ENCODE measurements at regions not wholly inside any gene's neighbourhood (a gene's known extent, or its start where the extent isn't known, plus 50 kb on each side); places are given as distances from the start of the nearest gene placed in this dataset.
"Not testable (repeated sequence)": the region's sequence is repeated elsewhere in the genome, so short reads cannot be mapped to it uniquely, and the experiment has no call there.

DNA sequence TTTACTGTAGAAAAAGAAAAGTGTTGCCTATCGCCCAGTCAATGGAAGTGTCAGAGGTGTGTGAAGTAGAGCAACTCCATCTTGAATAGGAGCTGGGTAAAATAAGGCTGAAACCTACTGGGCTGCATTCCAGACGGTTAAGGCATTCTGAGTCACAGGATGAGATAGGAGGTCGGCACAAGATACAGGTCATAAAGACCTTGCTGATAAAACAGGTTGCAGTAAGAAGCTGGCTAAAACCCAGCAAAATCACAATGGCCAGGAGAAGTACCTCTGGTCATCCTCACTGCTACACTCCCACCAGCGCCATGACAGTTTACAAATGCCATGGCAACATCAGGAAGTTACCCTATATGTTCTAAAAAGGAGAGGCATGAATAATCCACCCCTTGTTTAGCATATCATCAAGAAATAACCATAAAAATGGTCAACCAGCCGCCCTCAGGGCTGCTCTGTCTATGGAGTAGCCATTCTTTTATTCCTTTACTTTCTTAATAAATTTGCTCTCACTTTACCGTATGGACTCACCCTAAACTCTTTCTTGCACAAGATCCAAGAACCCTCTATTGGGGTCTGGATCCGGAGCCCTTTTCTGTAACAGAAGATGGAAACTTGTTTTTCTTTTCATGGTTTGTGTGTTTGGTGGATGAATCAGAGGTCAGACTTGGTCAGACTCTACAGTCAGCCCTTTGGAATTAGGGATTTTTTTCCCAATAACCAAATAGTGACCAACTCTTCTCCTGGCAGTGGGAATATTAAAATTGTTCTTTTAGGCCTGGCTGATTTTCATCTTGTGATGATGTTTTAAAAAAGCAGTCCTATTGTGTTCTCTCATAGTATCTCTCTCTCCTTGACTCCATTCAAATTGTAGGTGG lies 252.9 kb upstream of the ACTBL2 start:
- intact Hi-C loops (cut with DNase I); DNase-seq (ENCODE audit: low spot score): not testable (repeated sequence)

- intact Hi-C loops (cut with DNase I), result no loop called here
- DNase-seq (ENCODE audit: low spot score), result no peak
Measured at GRCh38 chr5:57734296-57734695, 251.7 kb upstream of the ACTBL2 start.

GRCh38 chr5:57727591-57727990 lies 245.0 kb upstream of the ACTBL2 start:
- intact Hi-C loops (cut with DNase I), result no loop called here

GRCh38 chr5:57725658-57726504 lies 243.3 kb upstream of the ACTBL2 start:
- DNase-seq (ENCODE audit: low spot score), result no peak
- intact Hi-C loops (cut with DNase I), result no loop called here

More at GRCh38 chr5:57727591-57727990, 245.0 kb upstream of the ACTBL2 start:
- no peak for DNase-seq (ENCODE audit: low spot score)

- intact Hi-C loops (cut with DNase I), result no loop called here
- no peak for DNase-seq (ENCODE audit: low spot score)
Measured at GRCh38 chr5:57724836-57725235, 242.2 kb upstream of the ACTBL2 start.

DNA sequence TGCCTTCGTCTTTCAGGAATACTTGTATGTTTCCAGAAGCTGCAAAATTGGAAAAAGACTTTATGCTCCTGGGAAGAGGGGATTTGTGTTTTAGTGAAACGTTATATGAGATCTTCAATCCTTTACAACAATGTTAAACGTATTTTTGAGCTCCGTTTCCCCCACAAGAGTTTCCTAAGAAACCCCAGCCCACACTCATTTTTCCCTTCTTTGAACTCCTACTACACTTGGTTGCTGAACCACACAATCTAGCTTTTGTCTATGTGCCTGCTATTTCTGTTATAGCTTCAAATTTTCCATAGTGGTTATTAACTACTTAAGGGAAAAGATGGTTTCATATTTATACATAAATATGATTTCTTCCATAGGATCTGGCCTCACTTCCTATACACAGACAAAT lies 238.6 kb upstream of the ACTBL2 start:
- no peak for DNase-seq (ENCODE audit: low spot score)
- intact Hi-C loops (cut with DNase I), result no loop called here

DNA sequence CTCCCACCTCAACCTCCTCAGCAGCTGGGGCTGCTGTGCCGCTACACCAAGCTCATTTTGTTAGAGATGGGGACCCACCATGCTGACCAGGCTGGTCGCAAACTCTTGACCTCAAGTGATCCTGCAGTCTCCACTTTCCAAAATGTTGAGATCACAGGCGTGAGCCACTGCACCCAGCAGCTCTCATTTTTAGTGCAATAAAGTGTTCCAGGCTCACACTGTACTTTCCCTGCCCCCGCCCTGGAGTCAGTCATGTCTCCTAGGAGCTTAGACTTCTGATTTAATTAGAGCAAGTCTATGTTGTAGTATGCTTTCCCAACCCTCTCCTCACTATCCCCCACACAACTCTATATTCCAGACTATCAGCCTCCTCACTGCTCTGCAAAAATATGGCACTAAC lies 238.0 kb upstream of the ACTBL2 start:
- intact Hi-C loops (cut with DNase I), result no loop called here
- no peak for DNase-seq (ENCODE audit: low spot score)

DNA sequence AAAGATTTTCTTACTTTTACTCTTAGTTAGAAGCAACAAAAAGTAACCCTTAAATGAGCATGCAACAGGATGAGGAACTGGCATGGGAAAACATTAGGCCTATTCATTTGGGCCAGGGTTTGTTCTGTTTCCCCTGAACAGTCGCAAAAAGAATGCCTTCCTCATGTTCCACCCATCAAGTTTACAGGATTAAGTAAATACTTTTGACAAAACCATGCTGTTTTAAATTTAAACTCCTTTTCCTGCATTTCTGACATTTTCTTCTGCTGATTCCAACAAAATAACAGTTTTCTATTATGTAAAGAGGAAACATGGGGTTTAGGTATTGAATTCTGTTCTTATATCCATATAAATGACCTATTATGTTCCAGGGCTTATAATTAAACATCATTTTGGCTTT lies 236.6 kb upstream of the ACTBL2 start:
- intact Hi-C loops (cut with DNase I), result no loop called here
- no peak for DNase-seq (ENCODE audit: low spot score)

- no peak for DNase-seq (ENCODE audit: low spot score)
- intact Hi-C loops (cut with DNase I), result no loop called here
Measured at GRCh38 chr5:57718155-57718554, 235.5 kb upstream of the ACTBL2 start.

GRCh38 chr5:57717555-57717954 lies 234.9 kb upstream of the ACTBL2 start:
- intact Hi-C loops (cut with DNase I), result no loop called here
- no peak for DNase-seq (ENCODE audit: low spot score)

- intact Hi-C loops (cut with DNase I), result no loop called here
- no peak for DNase-seq (ENCODE audit: low spot score)
Measured at GRCh38 chr5:57716661-57717060, 234.1 kb upstream of the ACTBL2 start.

DNA sequence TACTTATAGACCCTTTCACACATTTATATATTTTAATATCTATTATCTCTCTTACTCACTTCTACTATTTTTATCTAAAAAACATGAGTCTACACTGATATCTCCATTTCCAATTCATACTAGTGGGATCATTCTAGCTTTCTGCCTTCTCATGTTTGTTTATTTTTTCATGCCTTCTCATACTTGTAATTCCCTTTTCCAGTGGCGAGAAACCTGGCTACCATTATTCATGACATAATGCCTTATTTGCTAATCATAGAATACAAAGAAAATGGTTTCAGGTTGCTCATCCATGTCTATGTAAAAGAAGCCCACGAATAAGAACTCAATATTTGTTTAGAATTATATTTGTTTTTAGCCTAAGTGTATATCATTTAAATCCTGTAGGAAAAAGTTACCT lies 232.7 kb upstream of the ACTBL2 start:
- DNase-seq (ENCODE audit: low spot score), result no peak
- intact Hi-C loops (cut with DNase I), result no loop called here

DNA sequence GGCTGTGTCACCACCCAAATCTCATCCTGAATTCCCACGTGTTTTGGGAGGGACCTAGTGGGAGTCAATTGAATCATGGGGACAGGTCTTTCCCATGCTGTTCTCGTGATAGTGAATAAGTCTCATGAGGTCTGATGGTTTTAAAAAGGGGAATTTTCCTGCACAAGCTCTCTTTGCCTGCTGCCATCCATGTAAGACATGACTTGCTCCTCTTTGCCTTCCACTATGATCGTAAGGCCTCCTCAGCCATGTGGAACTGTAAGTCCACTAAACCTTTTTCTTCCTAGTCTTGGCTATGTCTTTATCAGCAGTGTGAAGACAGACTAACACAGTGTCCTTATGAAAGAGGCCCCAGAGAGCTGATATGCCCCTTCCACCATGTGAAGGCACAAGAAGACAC lies 230.9 kb upstream of the ACTBL2 start:
- intact Hi-C loops (cut with DNase I); DNase-seq (ENCODE audit: low spot score): not testable (repeated sequence)

DNA sequence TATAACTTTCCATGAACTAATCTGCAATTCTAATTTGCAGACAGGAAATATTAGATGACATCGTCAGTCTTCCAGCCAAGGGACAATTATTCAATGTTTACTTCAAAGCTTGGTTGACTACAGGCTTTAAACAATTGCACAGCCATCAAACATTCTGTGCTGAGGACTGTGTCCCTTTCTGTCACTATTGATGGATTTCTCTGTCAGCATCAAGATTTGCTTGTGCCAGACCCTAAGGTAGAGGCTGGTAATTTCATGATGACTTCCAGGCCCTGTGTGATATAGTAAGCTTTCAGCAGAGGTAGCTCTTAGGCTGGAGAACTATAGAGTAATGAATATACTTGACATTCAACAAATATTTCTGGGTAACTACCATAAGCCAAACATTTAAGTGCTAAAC lies 229.3 kb upstream of the ACTBL2 start:
- no peak for DNase-seq (ENCODE audit: low spot score)
- intact Hi-C loops (cut with DNase I), result no loop called here

GRCh38 chr5:57711471-57711870 lies 228.9 kb upstream of the ACTBL2 start:
- DNase-seq (ENCODE audit: low spot score), result no peak
- intact Hi-C loops (cut with DNase I), result no loop called here

- no peak for DNase-seq (ENCODE audit: low spot score)
- intact Hi-C loops (cut with DNase I), result no loop called here
Measured at GRCh38 chr5:57710126-57710525, 227.5 kb upstream of the ACTBL2 start.

- intact Hi-C loops (cut with DNase I), result no loop called here
- no peak for DNase-seq (ENCODE audit: low spot score)
Measured at GRCh38 chr5:57705769-57706168, 223.2 kb upstream of the ACTBL2 start.

GRCh38 chr5:57703721-57704120 lies 221.1 kb upstream of the ACTBL2 start:
- DNase-seq (ENCODE audit: low spot score), result no peak
- intact Hi-C loops (cut with DNase I), result no loop called here

- intact Hi-C loops (cut with DNase I), result no loop called here
- no peak for DNase-seq (ENCODE audit: low spot score)
Measured at GRCh38 chr5:57700484-57700883, 217.9 kb upstream of the ACTBL2 start.

- no peak for DNase-seq (ENCODE audit: low spot score)
- intact Hi-C loops (cut with DNase I), result no loop called here
Measured at GRCh38 chr5:57700072-57700471, 217.5 kb upstream of the ACTBL2 start.

DNA sequence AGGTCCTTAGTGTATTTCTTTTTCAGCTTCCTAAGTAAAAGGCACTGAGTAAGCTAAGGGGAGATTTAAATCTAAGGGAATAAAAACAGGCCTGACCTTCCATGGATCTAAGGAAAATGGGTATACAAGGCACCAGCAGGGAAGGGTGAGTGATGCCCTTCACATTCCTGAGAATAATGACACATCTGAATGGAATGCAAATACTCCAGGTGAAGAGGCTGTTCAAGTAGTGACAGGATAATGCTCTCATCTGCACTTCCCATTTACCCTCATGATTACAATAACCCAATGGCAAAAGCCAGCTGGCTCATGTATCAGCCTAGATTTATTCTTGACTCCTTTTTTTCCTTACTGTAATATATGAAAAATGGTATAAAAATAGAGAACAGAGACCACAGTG lies 216.2 kb upstream of the ACTBL2 start:
- DNase-seq (ENCODE audit: low spot score), result no peak
- intact Hi-C loops (cut with DNase I), result loop anchor here (5.0 kb wide), 1 partner anchor 758 kb away; no protein-coding TSS in a partner anchor
